ENCODE measurements at regions not wholly inside any gene's neighbourhood (a gene's known extent, or its start where the extent isn't known, plus 50 kb on each side); places are given as distances from the start of the nearest gene placed in this dataset.

DNA sequence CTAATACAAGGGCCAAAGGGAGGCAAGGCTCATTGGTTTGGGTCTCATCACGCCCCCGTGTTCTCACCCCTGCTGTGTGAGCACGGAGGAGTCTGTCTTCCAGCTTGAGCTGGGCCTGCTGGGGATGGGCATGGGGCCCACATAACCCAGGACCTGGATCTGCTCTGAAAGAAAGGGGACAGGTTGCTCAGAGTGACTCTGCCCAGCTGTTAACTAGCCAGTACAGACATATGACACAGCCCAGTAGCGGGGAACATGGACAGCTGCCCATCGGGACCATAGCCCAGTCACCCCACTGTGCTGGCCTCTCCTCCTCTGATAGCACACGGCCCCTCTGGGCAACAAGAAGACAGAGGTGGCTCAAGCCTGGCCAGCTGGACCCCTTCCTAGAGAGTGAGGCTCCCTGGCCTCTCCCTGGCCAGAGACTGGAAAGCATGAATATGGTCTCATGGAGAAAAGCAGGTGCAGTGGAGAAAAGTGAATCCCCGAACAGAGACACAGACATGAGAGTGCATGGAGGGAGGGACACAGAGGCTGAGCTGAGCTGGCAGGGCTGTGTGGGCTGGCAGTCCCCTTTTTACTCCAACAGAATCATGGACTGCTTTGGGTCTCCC lies 973.9 kb downstream of the BRD1 start:
- WGBS, 3 donors: 65 to 74% (median 69%) methylated on average over 7 of the region's 7 CpGs
- no peak overlapping the region for H3K27ac ChIP-seq (ENCODE audit: low read depth, low read length)

DNA sequence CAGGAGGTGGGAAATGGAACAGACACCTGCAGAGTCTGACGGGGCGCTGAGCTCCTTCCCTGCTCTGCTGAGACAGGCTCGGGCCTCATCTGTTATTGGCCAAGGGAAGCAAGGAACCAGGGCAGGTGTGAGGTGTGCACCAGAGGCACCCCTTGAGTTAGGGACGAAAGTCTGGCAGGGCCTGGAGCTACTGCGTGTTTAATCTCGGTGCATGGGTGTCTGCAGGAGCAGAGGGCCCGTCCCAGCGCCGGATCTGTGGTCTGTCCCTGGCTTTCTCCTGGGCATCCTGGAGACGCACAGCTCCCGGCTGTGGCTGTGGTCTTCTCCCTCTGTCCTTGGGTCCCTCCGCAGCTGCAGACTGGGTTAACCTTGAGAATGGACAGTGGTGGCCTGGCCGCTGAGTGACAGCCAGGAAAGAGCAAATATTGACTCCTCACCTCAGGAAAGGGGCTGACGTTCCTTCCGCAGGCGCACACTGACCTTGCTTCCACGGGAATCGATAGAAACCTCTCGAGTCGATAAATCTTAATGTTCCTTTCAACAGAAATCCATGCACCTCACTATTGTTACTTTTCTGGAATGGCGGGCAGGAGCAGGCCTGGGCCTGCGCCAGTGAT lies 975.6 kb downstream of the BRD1 start:
- no peak overlapping the region for H3K27ac ChIP-seq (ENCODE audit: low read depth, low read length)
- 27 to 89% (median 79%) methylated on average over 21 to 22 of the region's 22 CpGs for WGBS, 3 donors

DNA sequence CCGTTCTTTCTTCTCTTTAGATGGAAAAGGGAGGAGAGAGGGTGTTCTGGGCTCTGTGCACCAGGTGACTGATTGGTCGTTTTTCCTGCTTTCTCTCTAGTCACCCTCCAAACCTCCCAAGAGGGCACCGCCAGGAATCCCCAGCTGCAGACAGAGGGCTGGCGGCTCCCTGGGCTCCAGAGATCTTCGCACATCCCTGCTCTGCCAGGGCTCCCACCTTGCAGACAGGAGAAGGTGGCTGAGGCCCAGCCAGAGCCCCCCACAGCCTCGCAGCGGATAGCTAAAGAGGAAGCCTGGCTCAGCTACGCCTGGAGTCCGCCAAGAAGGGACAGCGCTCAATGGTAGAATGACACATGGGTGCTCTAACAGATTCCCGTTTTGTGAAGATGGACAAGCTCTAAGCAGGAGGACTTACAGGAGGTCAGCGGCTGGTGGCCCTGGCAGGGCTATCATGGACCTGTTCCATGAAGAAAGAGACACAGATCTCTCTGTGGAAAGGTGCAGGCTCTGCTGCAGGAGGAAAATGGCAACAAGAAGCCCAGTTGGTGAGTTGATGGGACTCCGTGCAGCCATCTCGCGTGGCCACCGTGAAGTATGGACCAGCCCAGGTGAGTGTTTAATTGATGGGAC lies 976.9 kb downstream of the BRD1 start:
- H3K27ac ChIP-seq (ENCODE audit: low read depth, low read length): no peak overlapping the region
- WGBS, 3 donors: 78 to 85% (median 83%) methylated on average over 15 to 16 of the region's 16 CpGs

DNA sequence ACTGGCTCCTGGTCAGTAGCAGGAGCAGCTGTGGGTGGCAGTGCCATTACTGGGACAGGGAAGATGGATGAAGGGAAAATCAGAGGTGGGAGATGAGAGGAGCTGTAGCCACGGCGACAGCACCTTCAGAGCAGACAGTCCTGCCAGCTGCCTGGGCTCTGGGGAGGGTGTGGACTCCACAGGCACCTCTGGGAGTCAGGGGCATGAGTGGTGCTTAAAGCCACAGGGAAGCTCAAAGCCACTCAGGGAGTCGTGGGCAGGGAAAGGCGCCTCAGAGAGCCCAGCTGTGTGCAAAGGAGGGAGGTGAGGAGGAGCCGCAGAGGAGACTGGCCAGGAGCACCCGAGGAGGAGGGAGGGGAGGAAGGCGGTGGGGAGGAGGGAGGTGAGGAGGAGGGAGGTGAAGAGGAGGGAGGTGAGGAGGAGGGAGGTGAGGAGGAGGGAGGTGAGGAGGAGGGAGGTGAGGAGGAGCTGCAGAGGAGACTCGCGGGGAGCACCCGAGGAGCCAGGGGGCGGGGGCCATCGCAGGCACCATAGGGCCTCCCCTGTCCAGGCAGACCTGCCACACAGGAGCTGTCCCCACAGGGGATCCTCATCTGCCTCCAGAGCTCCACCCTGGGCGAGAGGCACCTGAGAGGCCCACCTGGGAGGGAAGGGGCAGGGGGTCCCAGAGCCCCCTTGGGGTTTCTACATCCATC lies 977.6 kb downstream of the BRD1 start:
- H3K27ac ChIP-seq (ENCODE audit: low read depth, low read length): no peak overlapping the region
- WGBS, 3 donors: 61 to 78% (median 75%) methylated on average over 12 of the region's 13 CpGs

DNA sequence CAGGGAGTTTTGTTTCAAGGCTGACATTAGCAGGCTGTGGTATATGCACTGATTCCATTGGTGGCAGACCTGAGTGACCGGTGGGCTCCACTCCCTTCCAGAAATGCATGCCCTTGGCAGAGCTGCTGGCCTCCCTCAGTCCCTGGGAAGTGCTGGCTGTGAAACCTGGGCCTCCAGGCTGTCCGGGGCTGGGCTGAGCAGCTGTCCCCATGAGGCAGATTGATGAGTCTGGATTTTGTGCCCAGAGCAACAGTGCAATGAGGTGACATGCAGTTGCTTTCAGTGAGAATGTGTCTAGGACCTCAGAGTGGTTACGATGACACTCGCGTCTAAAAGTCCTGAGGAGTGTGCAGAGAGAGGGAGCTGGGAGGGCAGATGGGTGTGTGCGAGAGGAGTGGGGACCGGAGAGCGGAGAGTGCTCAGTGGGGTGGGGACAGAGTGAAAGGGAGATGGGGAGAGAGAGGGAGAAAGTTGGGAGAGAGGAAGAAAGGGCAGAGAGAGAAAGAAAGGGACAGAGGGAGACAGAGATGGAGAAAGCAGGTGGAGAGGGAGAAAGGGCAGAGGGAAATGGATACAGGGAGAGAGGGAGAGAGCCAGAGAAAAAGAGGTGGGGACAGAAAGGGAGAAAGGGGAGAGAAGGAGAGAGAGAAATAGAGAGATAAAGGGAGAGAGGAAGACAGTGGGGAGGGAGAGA lies 978.3 kb downstream of the BRD1 start:
- WGBS, 3 donors: 45 to 67% (median 55%) methylated on average over 8 of the region's 8 CpGs

DNA sequence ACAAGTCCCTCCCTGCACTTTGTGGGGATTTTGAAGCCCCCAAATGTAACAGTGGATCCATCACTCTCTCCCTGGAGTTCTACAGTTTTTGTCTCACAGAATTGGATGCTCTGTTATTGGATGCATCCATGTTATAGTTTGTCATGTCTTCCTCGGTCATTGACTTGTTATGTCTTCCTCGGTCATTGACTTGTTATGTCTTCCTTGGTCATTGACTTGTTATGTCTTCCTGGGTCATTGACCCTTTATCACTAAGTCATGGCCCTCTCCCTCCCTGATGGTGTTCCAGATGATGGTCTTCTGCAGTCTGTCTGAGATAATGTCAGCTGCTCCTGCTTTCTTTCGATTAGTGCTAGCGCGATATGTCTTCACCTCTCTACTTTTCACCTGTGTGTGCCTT lies 981.5 kb downstream of the BRD1 start:
- WGBS, 3 donors: 88 to 92% (median 88%) methylated on average over 5 of the region's 5 CpGs
- H3K27ac ChIP-seq (ENCODE audit: low read depth, low read length): no peak overlapping the region

More for the DNA sequence above, 978.3 kb downstream of the BRD1 start:
- H3K27ac ChIP-seq (ENCODE audit: low read depth, low read length): no peak overlapping the region

DNA sequence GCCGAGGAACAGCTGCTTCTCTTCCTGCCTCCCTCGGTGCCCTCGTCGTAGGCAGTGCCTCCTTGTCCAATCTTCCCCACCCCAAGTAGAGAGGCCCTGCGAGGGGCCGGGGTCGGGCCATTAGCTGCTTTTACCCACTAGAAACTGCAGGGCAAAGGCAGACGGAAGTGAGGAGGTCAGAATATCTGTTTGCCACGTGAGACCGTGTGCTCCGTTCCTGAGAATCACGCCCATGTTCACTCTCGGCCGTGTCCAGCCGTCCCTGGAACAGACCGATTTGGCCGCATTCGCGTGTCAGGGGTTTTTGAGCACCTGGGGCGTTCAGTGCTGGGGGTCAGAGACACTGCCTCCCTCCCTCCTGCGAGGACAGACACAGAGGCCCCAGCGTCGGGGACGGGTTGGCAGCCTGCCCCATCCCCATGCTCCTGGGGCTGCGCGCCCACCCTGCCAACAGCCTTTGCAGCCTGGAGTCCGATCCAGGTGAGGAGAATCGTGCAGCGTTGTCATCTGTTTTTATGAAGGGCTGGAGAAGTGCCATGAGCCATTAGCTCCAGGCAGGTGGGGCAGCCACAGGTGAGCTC lies 982.2 kb downstream of the BRD1 start:
- 65 to 81% (median 77%) methylated on average over 29 of the region's 29 CpGs for WGBS, 3 donors
- no peak overlapping the region for H3K27ac ChIP-seq (ENCODE audit: low read depth, low read length)

DNA sequence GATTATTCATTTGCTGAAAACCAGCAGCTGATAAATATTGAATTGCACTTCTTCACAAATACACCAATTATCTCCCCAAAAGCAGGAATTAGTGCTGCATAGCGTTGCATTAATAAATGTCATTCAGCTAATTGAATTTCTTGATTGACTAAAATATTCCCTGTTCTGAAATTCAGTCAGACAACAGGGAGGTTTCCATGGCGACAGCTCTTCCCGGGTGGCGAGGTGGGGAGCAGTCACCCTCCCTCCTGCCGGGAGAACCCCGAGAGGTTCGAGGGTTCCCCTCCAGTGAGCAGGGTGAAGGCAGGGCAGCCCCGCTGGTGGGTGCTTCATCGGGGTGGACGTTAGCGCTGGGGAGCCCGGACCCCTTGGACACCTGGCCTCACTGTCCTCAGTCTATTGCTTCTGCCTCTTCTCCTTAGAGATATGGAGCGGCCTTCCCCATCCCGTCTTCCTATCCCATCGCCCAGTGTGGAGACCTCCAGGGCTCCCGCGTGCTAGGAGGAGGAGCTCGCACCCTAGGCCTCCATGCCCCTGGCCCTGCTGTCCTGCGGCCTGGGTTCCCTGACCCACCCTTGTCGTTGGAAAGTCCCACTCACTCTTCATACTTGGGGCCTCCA lies 983.5 kb downstream of the BRD1 start:
- 76 to 90% (median 86%) methylated on average over 19 to 20 of the region's 20 CpGs for WGBS, 3 donors
- H3K27ac ChIP-seq (ENCODE audit: low read depth, low read length): no peak overlapping the region

DNA sequence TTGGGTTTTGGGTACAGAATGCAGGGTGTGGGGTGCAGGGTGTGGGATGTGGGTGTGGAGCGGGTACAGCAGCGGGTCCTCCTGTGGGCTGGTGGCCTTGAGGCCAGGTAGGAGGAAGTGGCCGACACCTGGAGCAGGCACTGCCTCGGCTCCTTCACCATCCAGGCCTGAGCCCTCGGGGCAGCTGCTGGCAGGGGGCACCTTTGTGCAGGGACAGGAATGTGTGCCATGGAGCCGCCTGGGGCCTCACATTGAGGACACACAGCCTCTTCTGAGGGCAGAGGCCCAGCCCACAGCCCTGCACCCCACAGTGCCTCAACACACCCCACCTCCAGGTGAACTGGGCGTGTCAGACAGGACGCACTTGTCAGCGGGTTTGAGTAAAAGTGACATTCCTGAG lies 984.0 kb downstream of the BRD1 start:
- WGBS, 3 donors: 39 to 76% (median 76%) methylated on average over 9 of the region's 9 CpGs
- no peak overlapping the region for H3K27ac ChIP-seq (ENCODE audit: low read depth, low read length)

DNA sequence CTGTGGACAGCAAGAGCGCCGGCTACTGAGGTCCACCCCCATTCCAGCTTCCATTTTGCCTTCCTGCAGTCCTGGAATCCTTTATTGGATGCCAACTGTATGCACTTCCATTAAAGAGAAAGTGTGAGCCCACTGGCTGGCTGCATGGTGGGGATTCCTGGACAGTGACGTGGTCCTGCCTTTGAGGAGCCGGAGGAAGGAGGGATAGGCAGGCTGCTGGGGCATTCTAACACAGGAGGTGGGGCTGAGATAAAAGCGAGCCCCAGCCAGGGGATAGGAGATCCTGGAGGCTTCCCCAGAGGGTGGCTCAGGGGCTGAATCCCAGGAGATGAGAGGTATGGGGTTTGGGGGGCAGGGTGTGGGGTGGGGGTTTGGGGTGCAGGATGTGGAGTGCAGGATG lies 984.7 kb downstream of the BRD1 start:
- WGBS, 3 donors: 60 to 72% (median 60%) methylated on average over 5 of the region's 5 CpGs
- no peak overlapping the region for H3K27ac ChIP-seq (ENCODE audit: low read depth, low read length)

DNA sequence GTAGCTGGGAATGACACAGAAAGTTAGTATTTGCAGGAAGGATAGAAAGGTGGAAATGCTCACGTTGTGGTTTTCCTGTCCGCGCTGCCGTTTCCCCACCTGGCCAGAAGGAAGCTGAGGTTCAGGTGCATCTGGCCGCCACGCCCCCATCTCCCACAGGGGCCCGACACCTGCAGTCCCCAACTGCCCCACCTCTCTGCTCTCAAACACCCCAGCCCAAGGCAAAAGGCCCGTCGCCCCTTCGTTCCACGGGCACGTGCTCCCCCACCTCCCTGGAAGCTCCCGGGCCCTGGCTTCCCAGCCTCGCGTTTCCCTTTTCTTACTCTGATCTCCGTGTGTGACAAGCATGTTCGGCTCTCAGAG lies 985.1 kb downstream of the BRD1 start:
- no peak overlapping the region for H3K27ac ChIP-seq (ENCODE audit: low read depth, low read length)
- 60 to 78% (median 76%) methylated on average over 17 of the region's 17 CpGs for WGBS, 3 donors

DNA sequence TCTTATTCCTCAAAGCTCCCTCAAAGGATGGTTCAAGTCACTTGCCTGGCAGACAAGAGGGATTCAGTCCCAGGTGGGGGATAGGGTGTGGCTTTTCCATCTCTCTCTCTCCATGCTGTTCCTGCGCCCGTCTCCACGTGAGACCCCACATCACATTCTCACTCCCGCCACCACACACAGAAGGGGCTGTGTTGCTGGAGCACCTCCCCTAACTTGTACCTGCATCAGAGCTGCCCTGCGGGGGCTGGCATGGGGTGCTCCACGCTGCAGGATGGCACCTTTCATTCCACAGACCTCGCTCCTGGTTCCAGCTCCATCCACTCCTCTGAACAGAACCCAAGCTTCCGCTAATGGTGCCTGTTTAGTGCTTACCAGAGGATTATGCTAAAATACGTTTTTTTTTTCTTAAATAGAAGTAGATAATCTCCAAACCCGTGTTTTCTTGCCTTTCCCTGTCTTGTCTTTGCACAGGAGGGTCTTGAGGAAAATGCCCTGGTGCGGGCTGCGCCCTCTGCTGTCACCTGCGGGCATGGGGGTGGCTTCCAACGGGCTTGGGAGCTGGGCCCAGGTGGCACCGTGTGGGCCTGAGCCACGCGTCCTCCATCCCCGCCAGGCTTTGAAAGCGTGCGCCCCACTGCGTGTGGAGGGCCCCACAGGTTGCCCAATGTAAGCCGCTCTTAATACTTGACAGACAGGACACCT lies 985.6 kb downstream of the BRD1 start:
- no peak overlapping the region for H3K27ac ChIP-seq (ENCODE audit: low read depth, low read length)
- WGBS, 3 donors: 80 to 85% (median 85%) methylated on average over 22 of the region's 22 CpGs

DNA sequence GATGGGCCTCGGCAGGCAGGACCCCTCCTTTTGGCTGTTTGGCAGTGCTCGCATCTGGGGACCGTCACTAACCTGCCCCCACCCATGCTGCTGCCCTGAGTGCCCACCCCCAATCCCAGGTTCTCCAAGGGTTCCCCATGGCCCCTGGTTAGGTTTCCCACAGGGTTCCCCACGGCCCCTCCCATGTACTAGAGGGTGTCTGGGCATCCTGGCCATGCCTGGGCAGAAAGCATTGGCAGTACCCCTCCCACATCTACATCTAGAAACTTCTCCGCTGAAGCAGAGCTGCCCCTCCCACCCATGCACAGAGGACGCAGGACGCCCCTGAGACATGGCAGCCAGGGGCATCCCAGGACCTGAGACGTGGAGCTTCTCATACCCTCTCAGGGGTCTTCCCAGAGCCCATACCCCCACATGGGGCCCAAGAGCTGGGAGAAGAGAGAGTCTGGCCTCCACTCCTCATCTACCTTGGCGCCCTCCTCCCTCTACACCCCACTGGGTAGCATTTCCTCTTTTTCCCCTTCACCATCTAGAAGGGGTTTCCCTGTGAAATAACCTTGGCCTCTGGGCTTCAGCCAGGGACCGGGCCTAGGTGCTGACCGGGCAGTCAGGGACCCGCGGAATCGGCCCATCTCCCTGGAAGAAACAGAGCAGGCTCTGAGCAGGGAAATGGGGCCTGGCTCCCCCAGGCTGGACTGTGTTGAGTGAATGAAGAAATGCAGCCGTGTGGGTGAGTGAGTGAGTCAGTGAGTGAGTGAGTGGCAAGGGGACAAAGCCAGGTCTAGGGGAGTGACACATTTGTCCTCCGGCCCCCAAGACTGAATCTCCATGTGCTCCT lies 987.3 kb downstream of the BRD1 start:
- WGBS, 3 donors: 75 to 83% (median 80%) methylated on average over 16 of the region's 16 CpGs

DNA sequence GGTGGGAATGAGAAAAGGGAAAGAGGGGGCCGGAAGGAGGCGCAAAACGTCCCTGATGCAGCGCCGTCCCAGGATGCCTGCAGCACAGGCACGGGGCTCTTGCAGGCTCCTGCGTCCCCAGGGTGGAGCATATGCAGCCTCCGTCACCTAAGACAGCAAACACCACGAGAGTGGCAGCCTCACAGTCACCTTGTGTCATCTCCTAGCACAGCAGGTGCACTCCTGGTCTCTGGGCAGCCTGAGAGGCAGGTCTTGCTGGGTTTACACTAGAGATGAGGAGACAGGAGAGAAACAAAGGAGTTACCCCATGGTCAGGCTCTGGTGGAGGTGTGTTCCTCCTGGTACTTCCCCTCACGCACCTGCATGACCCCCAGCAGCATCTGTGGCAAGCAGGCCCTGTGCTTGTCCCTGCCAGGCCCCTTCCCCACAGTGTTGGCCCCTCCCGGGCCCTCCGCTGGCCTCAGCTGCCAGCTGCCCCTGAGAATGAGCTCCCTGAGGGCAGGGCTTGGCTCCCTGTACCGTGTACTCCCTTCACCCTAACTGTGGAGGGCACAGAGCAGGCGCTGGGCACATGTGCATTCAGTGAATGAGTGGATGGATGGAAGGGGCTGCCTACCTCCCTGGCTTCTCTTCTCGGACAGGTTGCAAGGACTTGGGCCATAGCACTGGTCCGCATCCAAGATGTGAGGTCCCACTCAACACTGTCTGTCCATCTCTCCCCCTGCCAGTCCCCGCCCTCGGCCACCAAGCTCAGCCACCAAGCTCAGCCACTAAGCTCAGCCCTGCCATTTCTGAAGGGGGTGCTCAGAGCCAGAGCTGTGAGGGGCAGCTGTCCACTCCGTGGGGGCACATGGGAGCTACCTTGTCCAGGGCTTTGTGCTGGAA lies 988.6 kb downstream of the BRD1 start:
- 74 to 79% (median 74%) methylated on average over 19 of the region's 19 CpGs for WGBS, 3 donors
- no peak overlapping the region for H3K27ac ChIP-seq (ENCODE audit: low read depth, low read length)

More for the DNA sequence above, 987.3 kb downstream of the BRD1 start:
- no peak overlapping the region for H3K27ac ChIP-seq (ENCODE audit: low read depth, low read length)

DNA sequence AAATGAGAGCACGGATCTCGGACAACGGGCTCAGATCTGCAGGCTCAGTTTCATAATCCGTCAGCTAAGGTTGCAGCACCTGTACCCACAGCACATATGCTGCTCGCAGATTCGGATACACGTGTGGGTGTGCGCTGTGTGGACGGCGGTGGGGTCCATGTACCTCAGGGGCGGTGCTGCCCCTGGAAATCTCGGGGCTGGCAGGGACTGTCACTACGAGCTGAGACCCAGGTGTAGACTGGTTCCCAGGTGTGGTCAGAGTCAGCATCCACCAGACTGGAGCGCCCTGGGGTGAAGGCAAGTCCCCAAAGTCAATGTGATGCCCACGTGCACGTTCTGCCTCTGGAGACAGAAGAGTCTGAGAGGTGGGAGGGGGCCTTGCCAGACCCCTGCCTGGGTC lies 989.3 kb downstream of the BRD1 start:
- WGBS, 3 donors: 73 to 82% (median 81%) methylated on average over 16 of the region's 16 CpGs
- H3K27ac ChIP-seq (ENCODE audit: low read depth, low read length): no peak overlapping the region
